Ovary (tissue), 7 donors: ENCODE measurements at regions not wholly inside any gene's neighbourhood (a gene's known extent, or its start where the extent isn't known, plus 50 kb on each side); places are given as distances from the start of the nearest gene placed in this dataset.

Experiments
- DNase-seq, 5 donors: peaks; one replicate each; pipeline ENCODE4 v3.0.0-alpha.2; 2019 to 2020
- H3K27ac ChIP-seq, 2 donors: fragments of 200-600 bp; one replicate each; pipeline versions ENCODE4 v1.5.1 to v1.8.0; 2019 to 2022
- H3K27me3 ChIP-seq: fragments of 200-600 bp; one replicate; pipeline ENCODE4 v1.8.0; 2022
- H3K36me3 ChIP-seq: fragments of 200-600 bp; sonication (generic); one replicate; pipeline ENCODE4 v1.5.1; 2019
- H3K4me1 ChIP-seq: one replicate; pipeline ENCODE4 v1.8.1; 2013; ENCODE audit warnings: mild to moderate bottlenecking, moderate library complexity; ENCODE audit not compliant: insufficient read depth
- H3K4me3 ChIP-seq: fragments of 200-600 bp; sonication (generic); one replicate; pipeline ENCODE4 v1.5.1; 2017
- H3K9me3 ChIP-seq, 2 donors: fragments of 200-600 bp in 1 of 2; sonication (generic) in 1 of 2; one replicate each; pipeline versions ENCODE4 v1.5.1 to v1.8.1; 2013 to 2019; ENCODE audit warnings: mild to moderate bottlenecking in 1 of 2, moderate library complexity in 1 of 2
- CTCF ChIP-seq, 3 donors: fragments of 450-650 bp in 2 of 3; fragments of 200-600 bp in 1 of 3; IDR thresholded peaks; one replicate each; pipeline versions ENCODE4 v1.5.1 to v1.8.0; 2016 to 2022; ENCODE audit warnings: antibody characterized with exemption in 3 of 3, mild to moderate bottlenecking in 1 of 3
- EP300 ChIP-seq: sonication (generic); formaldehyde crosslinking; IDR thresholded peaks from one replicate; pipeline ENCODE4 v1.6.1; 2017; ENCODE audit warnings: antibody characterized with exemption
- POLR2A ChIP-seq: fragments of 450-650 bp; IDR thresholded peaks from one replicate; pipeline ENCODE4 v1.6.1; 2017; ENCODE audit warnings: antibody characterized with exemption, mild to moderate bottlenecking, moderate library complexity
- WGBS, 3 donors: extraction: QIAGEN DNeasy Blood & Tissue Kit in 1 of 3; methylation state at CpG; one replicate each; pipeline versions ENCODE4 v1.1.5 to v1.1.7; 2013 to 2017; 5-methylcytosine and 5-hydroxymethylcytosine counted together
- intact Hi-C, 4 donors: fragments of 100-400 bp; cut with DNase I; formaldehyde crosslinking; loops; one replicate each; pipeline versions ENCODE4 v1.11.0 to v1.15.1; 2022 to 2023
- donor health status: DM: no; HTN: no; CAD: no; lungs with moderate emphysema.
- donor health status: DM: no; HTN: no; CAD: no.
- donor health status: Bipolar disorder and iron deficiency.
- donor health status: DM: no; HTN: no; CAD: no.
- donor health status: DM: yes; HTN: yes; CAD: no.

- intact Hi-C loops = no loop called here
- 55 to 60% (median 58%) methylated on average over 2 of the region's 2 CpGs for WGBS, 3 donors
Measured at GRCh38 chr1:238214449-238214848, 323.7 kb upstream of the ZP4 start.

GRCh38 chr1:238205045-238205662, 314.4 kb upstream of the ZP4 start:
- Histone ChIP-seq H3K36me3 (no peaks in the 10 kb centered on the region), H3K4me1 (no peaks in the 10 kb centered on the region), H3K27ac (no peak overlapping the region), H3K27me3 (no peaks in the 10 kb centered on the region), H3K9me3 (no peaks in the 10 kb centered on the region), H3K4me3 (no peak overlapping the region)
- TF ChIP-seq EP300 (no peak), CTCF (IDR thresholded peaks at IDR 0.05) (no peak), POLR2A (no peak)
- no peak for DNase-seq
- 63 to 69% (median 65%) methylated on average over 2 of the region's 2 CpGs for WGBS, 3 donors
- intact Hi-C loops = no loop called here

More at GRCh38 chr1:238214449-238214848, 323.7 kb upstream of the ZP4 start:
- TF ChIP-seq POLR2A (no peak), CTCF (IDR thresholded peaks at IDR 0.05) (no peak), EP300 (no peak)
- no peaks in the 10 kb centered on the region for H3K27me3 ChIP-seq
- H3K4me3 ChIP-seq = no peak overlapping the region
- H3K4me1 ChIP-seq = no peaks in the 10 kb centered on the region
- H3K9me3 ChIP-seq = no peaks in the 10 kb centered on the region
- no peak overlapping the region for H3K27ac ChIP-seq
- no peaks in the 10 kb centered on the region for H3K36me3 ChIP-seq
- DNase-seq = no peak

- 58 to 65% (median 60%) methylated on average over 2 of the region's 2 CpGs for WGBS, 3 donors
Measured at GRCh38 chr1:238201992-238202391, 311.3 kb upstream of the ZP4 start.

GRCh38 chr1:238199325-238199724, 308.6 kb upstream of the ZP4 start:
- intact Hi-C loops = no loop called here
- Histone ChIP-seq H3K27ac (no peak overlapping the region), H3K27me3 (no peaks in the 10 kb centered on the region), H3K4me3 (no peak overlapping the region), H3K9me3 (no peaks in the 10 kb centered on the region), H3K4me1 (no peaks in the 10 kb centered on the region), H3K36me3 (no peaks in the 10 kb centered on the region)
- TF ChIP-seq POLR2A (no peak), CTCF (IDR thresholded peaks at IDR 0.05) (no peak), EP300 (no peak)
- no peak for DNase-seq
- 5 to 20% (median 8%) methylated on average over 1 of the region's 1 CpG for WGBS, 3 donors

More at GRCh38 chr1:238201992-238202391, 311.3 kb upstream of the ZP4 start:
- H3K27ac ChIP-seq = no peak overlapping the region
- no peak for DNase-seq
- H3K4me3 ChIP-seq = no peak overlapping the region
- H3K4me1 ChIP-seq = no peaks in the 10 kb centered on the region
- intact Hi-C loops = no loop called here
- H3K36me3 ChIP-seq = no peaks in the 10 kb centered on the region
- no peaks in the 10 kb centered on the region for H3K9me3 ChIP-seq
- no peaks in the 10 kb centered on the region for H3K27me3 ChIP-seq
- TF ChIP-seq EP300 (no peak), POLR2A (no peak)

GRCh38 chr1:238196516-238196915, 305.8 kb upstream of the ZP4 start:
- DNase-seq = no peak
- Histone ChIP-seq H3K4me1 (no peaks in the 10 kb centered on the region), H3K4me3 (no peak overlapping the region), H3K27ac (no peak overlapping the region), H3K9me3 (no peaks in the 10 kb centered on the region), H3K36me3 (no peaks in the 10 kb centered on the region), H3K27me3 (no peaks in the 10 kb centered on the region)
- intact Hi-C loops = no loop called here
- TF ChIP-seq CTCF (IDR thresholded peaks at IDR 0.05) (no peak), EP300 (no peak), POLR2A (no peak)
- 91 to 95% (median 95%) methylated on average over 1 of the region's 1 CpG for WGBS, 3 donors
